Type B pancreatic cell (in vitro differentiated cells): ENCODE measurements at regions not wholly inside any gene's neighbourhood (a gene's known extent, or its start where the extent isn't known, plus 50 kb on each side); places are given as distances from the start of the nearest gene placed in this dataset.

Source experiments
- DNase-seq: peaks from one replicate; pipeline ENCODE4 v3.0.0; 2021; ENCODE audit warnings: mixed read lengths; ENCODE audit not compliant: unreplicated experiment; ENCODE audit errors: extremely low spot score
- H3K27ac Mint-ChIP-seq: 2 replicates; pipeline ENCODE4 v1.8.0; 2021; ENCODE audit warnings: mild to moderate bottlenecking, mixed read lengths
- H3K27me3 Mint-ChIP-seq: 2 replicates; pipeline ENCODE4 v1.8.0; 2021; ENCODE audit warnings: mixed read lengths
- H3K36me3 Mint-ChIP-seq: 2 replicates; pipeline ENCODE4 v1.8.0; 2021; ENCODE audit warnings: mixed read lengths
- H3K4me1 Mint-ChIP-seq: one replicate; pipeline ENCODE4 v1.8.0; 2021; ENCODE audit warnings: mixed read lengths; ENCODE audit not compliant: unreplicated experiment
- H3K4me3 Mint-ChIP-seq: 2 replicates; pipeline ENCODE4 v1.8.0; 2021; ENCODE audit warnings: mild to moderate bottlenecking, mixed read lengths
- H3K9me3 Mint-ChIP-seq: 2 replicates; pipeline ENCODE4 v1.8.0; 2021; ENCODE audit warnings: mixed read lengths
- TF ChIP-seq, protein P1 (sequence below): fragments of 200-600 bp; sonication (generic); conservative IDR thresholded peaks from 2 replicates; pipeline ENCODE4 v1.5.0; 2021; ENCODE audit warnings: antibody characterized with exemption, mild to moderate bottlenecking

- DNase-seq, result no peak
- Mint-ChIP-seq H3K9me3 (peaks cover 11% of the 10 kb centered on the region), H3K27ac (no peak overlapping the region), H3K4me3 (no peak overlapping the region), H3K27me3 (peaks cover 70% of the 10 kb centered on the region), H3K4me1 (peaks cover 3% of the 10 kb centered on the region), H3K36me3 (peaks cover 41% of the 10 kb centered on the region)
- TF ChIP-seq, protein P1, sequence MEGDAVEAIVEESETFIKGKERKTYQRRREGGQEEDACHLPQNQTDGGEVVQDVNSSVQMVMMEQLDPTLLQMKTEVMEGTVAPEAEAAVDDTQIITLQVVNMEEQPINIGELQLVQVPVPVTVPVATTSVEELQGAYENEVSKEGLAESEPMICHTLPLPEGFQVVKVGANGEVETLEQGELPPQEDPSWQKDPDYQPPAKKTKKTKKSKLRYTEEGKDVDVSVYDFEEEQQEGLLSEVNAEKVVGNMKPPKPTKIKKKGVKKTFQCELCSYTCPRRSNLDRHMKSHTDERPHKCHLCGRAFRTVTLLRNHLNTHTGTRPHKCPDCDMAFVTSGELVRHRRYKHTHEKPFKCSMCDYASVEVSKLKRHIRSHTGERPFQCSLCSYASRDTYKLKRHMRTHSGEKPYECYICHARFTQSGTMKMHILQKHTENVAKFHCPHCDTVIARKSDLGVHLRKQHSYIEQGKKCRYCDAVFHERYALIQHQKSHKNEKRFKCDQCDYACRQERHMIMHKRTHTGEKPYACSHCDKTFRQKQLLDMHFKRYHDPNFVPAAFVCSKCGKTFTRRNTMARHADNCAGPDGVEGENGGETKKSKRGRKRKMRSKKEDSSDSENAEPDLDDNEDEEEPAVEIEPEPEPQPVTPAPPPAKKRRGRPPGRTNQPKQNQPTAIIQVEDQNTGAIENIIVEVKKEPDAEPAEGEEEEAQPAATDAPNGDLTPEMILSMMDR, result no peak
Observed at GRCh38 chr12:24393071-24393470, 443.6 kb upstream of the SOX5 start.

DNA sequence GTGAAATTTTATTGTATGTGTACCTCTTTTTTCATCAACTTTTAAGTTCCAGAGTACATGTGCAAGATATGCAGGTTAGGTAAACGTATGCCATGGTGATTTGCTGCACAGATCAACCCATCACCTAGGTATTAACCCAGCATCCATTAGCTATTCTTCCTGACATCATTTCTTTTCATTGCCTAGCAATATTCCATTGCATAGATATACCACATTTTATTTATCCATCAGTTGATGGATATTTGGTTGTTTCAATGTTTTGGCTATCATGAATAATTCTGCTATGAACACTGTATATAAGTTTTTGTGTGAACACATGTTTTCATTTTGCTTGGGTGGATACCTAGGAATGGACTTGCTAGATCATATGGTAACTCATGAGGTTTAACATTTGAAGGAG lies 439.9 kb upstream of the SOX5 start:
- H3K4me1 Mint-ChIP-seq, result no peaks in the 10 kb centered on the region
- no peak for DNase-seq
- H3K27ac Mint-ChIP-seq, result no peak overlapping the region
- H3K4me3 Mint-ChIP-seq, result no peak overlapping the region
- peaks cover 63% of the 10 kb centered on the region for H3K27me3 Mint-ChIP-seq
- H3K36me3 Mint-ChIP-seq, result peaks cover 33% of the 10 kb centered on the region
- TF ChIP-seq, protein P1, result no peak
- H3K9me3 Mint-ChIP-seq, result peaks cover 11% of the 10 kb centered on the region

GRCh38 chr12:24387381-24387780 lies 437.9 kb upstream of the SOX5 start:
- H3K4me3 Mint-ChIP-seq, result no peak overlapping the region
- TF ChIP-seq, protein P1, result no peak
- H3K9me3 Mint-ChIP-seq, result peaks cover 16% of the 10 kb centered on the region
- no peaks in the 10 kb centered on the region for H3K4me1 Mint-ChIP-seq
- H3K36me3 Mint-ChIP-seq, result peaks cover 36% of the 10 kb centered on the region
- DNase-seq, result no peak
- H3K27ac Mint-ChIP-seq, result no peak overlapping the region
- H3K27me3 Mint-ChIP-seq, result peaks cover 57% of the 10 kb centered on the region

DNA sequence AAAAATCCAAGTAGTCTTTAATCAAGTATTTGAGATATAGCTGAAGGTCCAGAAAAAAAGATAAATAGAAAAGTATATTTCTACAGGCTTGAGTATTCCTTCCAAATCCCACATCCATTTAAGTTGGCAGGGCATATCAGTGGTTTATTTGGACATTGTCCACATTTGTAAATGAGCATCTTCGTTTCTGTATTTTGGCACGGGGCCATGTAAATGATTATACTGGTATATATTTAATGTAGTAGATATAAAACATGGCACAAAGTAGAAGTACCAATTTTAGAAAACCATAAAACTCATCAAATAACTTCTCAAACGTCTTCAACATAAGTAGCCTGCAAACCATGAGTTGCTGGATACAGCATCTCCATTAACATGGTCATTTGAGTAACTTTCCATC lies 437.4 kb upstream of the SOX5 start:
- peaks cover 35% of the 10 kb centered on the region for H3K36me3 Mint-ChIP-seq
- H3K4me3 Mint-ChIP-seq, result no peak overlapping the region
- TF ChIP-seq, protein P1, result no peak
- no peak for DNase-seq
- peaks cover 14% of the 10 kb centered on the region for H3K9me3 Mint-ChIP-seq
- H3K27ac Mint-ChIP-seq, result no peak overlapping the region
- H3K4me1 Mint-ChIP-seq, result no peaks in the 10 kb centered on the region
- peaks cover 56% of the 10 kb centered on the region for H3K27me3 Mint-ChIP-seq

GRCh38 chr12:24381790-24382189 lies 432.3 kb upstream of the SOX5 start:
- TF ChIP-seq, protein P1, result no peak
- Mint-ChIP-seq H3K36me3 (peaks cover 29% of the 10 kb centered on the region), H3K27me3 (peaks cover 46% of the 10 kb centered on the region), H3K4me1 (no peaks in the 10 kb centered on the region), H3K9me3 (peaks cover 16% of the 10 kb centered on the region), H3K27ac (no peak overlapping the region), H3K4me3 (no peak overlapping the region)
- no peak for DNase-seq
